HepG2 (cell line): ENCODE measurements at regions not wholly inside any gene's neighbourhood (a gene's known extent, or its start where the extent isn't known, plus 50 kb on each side); places are given as distances from the start of the nearest gene placed in this dataset.
A peak's percentile ranks its signal among the peaks of the same experiment; 100 is the strongest.

Experiments
- AGO1 ChIP-seq: fragments of 200-400 bp; formaldehyde crosslinking; IDR thresholded peaks from 2 replicates; pipeline ENCODE4 v1.6.1; 2017; ENCODE audit warnings: mild to moderate bottlenecking, low read depth, low read length, moderate library complexity; ENCODE audit not compliant: poor library complexity, severe bottlenecking
- ATF7-NPFF ChIP-seq: sonication (generic); formaldehyde crosslinking; IDR thresholded peaks from 2 replicates; pipeline ENCODE4 v1.8.1; 2023; ENCODE audit warnings: mild to moderate bottlenecking, low read depth, missing genetic modification reagents, moderate library complexity
- HNRNPLL ChIP-seq: fragments of 200-400 bp; formaldehyde crosslinking; IDR thresholded peaks from 2 replicates; pipeline ENCODE4 v1.6.1; 2017; ENCODE audit warnings: mild to moderate bottlenecking, low read depth, low read length; ENCODE audit not compliant: poor library complexity, severe bottlenecking
- HNRNPUL1 ChIP-seq: fragments of 200-400 bp; formaldehyde crosslinking; IDR thresholded peaks from 2 replicates; pipeline ENCODE4 v1.6.1; 2017; ENCODE audit warnings: low read depth, mild to moderate bottlenecking, low read length, moderate library complexity
- MAX ChIP-seq: IDR thresholded peaks from 2 replicates; pipeline ENCODE4 v1.6.1; 2012; ENCODE audit warnings: inconsistent platforms
- NONO ChIP-seq, 2 experiments: fragments of 450-650 bp in 1 of 2; sonication (generic) in 1 of 2; formaldehyde crosslinking in 1 of 2; IDR thresholded peaks in 1 of 2; conservative IDR thresholded peaks in 1 of 2; 2 replicates each; pipeline versions ENCODE4 v1.6.1 to v1.8.0; 2017 to 2022; ENCODE audit warnings: mild to moderate bottlenecking in 1 of 2, missing genetic modification reagents in 1 of 2, moderate library complexity in 1 of 2
- PBX2 ChIP-seq: IDR thresholded peaks from 2 replicates; pipeline ENCODE4 v1.6.1; 2016; ENCODE audit warnings: control low read depth
- REST ChIP-seq, 2 experiments: IDR thresholded peaks; 2 replicates each; pipeline ENCODE4 v1.6.1; 2011 to 2012; ENCODE audit warnings: low read length in 2 of 2, borderline replicate concordance in 1 of 2, low read depth in 1 of 2, mild to moderate bottlenecking in 1 of 2, moderate library complexity in 1 of 2
- RNF2 ChIP-seq: fragments of 450-650 bp; conservative IDR thresholded peaks from 2 replicates; pipeline ENCODE4 v1.6.1; 2016; ENCODE audit warnings: low read depth
- SMAD1 ChIP-seq: sonication (generic); formaldehyde crosslinking; IDR thresholded peaks from 2 replicates; pipeline ENCODE4 v1.4.0; 2020; ENCODE audit warnings: missing genetic modification reagents, low read depth, mild to moderate bottlenecking, borderline replicate concordance
- SRSF4 ChIP-seq: fragments of 200-400 bp; formaldehyde crosslinking; IDR thresholded peaks from one replicate; pipeline ENCODE4 v1.6.1; 2018; ENCODE audit warnings: mild to moderate bottlenecking, low read depth, low read length, moderate library complexity; ENCODE audit not compliant: poor library complexity, severe bottlenecking
- ZC3H4 ChIP-seq: sonication (generic); formaldehyde crosslinking; IDR thresholded peaks from 2 replicates; pipeline ENCODE4 v1.4.0; 2020; ENCODE audit warnings: missing genetic modification reagents, borderline replicate concordance
- ZNF382 ChIP-seq: sonication (generic); formaldehyde crosslinking; IDR thresholded peaks from 2 replicates; pipeline ENCODE4 v1.5.0; 2020; ENCODE audit warnings: missing genetic modification reagents, mild to moderate bottlenecking, borderline replicate concordance
- ZNF44 ChIP-seq: sonication (generic); formaldehyde crosslinking; IDR thresholded peaks from 2 replicates; pipeline ENCODE4 v1.5.1; 2020; ENCODE audit warnings: mild to moderate bottlenecking, missing genetic modification reagents
- ZNF513 ChIP-seq: sonication (generic); formaldehyde crosslinking; conservative IDR thresholded peaks from 2 replicates; pipeline ENCODE4 v1.5.0; 2020; ENCODE audit warnings: missing genetic modification reagents
- ZNF672 ChIP-seq: sonication (generic); formaldehyde crosslinking; IDR thresholded peaks from 2 replicates; pipeline ENCODE4 v1.8.1; 2022; ENCODE audit warnings: missing genetic modification reagents
- ZNF75D ChIP-seq: sonication (generic); formaldehyde crosslinking; IDR thresholded peaks from 2 replicates; pipeline ENCODE4 v1.8.1; 2023; ENCODE audit warnings: missing genetic modification reagents, mild to moderate bottlenecking, borderline replicate concordance
- ZNF781 ChIP-seq: sonication (generic); formaldehyde crosslinking; IDR thresholded peaks from 2 replicates; pipeline ENCODE4 v1.5.1; 2020; ENCODE audit warnings: borderline replicate concordance, mild to moderate bottlenecking, missing genetic modification reagents; ENCODE audit errors: not compliant biosample characterization
- ZNF891 ChIP-seq: sonication (generic); formaldehyde crosslinking; IDR thresholded peaks from 2 replicates; pipeline ENCODE4 v1.5.0; 2020; ENCODE audit warnings: mild to moderate bottlenecking, missing genetic modification reagents

- no peak for TF ChIP-seq PBX2 (CRISPR knock-in tag)
- no peak for TF ChIP-seq NONO (IDR thresholded peaks at IDR 0.05)
- peak; percentile 98 for TF ChIP-seq NONO (CRISPR knock-in tag; conservative IDR thresholded peaks at IDR 0.05)
- no peak for TF ChIP-seq ZNF513 (CRISPR knock-in tag)
- no peak for TF ChIP-seq ZNF672 (CRISPR knock-in tag)
- TF ChIP-seq REST (IDR thresholded peaks at IDR 0.05; ENCODE audit: borderline replicate concordance in 1 of 2, low read depth in 1 of 2, low read length in 2 of 2), result no peak; a peak in 2 of 4 replicates
- no peak for TF ChIP-seq HNRNPUL1
- no peak for TF ChIP-seq ZNF44 (CRISPR knock-in tag)
- peak; percentile 55; the same call in 1 of the 2 replicates for TF ChIP-seq ZNF891 (CRISPR knock-in tag)
- TF ChIP-seq ZC3H4, result no peak
- TF ChIP-seq ZNF75D, result no peak
- peak; percentile 52 for TF ChIP-seq HNRNPLL
- peak; percentile 43 for TF ChIP-seq AGO1
- TF ChIP-seq SRSF4, result no peak
- TF ChIP-seq RNF2, result no peak; the same call in 1 of the 2 replicates
- TF ChIP-seq ZNF781 (CRISPR knock-in tag), result peak; percentile 56
- TF ChIP-seq MAX, result peak; percentile 79; the same call in 1 of the 2 replicates
- peak; percentile 59; the same call in 1 of the 2 replicates for TF ChIP-seq SMAD1 (CRISPR knock-in tag)
- TF ChIP-seq ZNF382 (CRISPR knock-in tag), result no peak
- peak; percentile 70; the same call in 1 of the 2 replicates for TF ChIP-seq ATF7-NPFF (CRISPR knock-in tag)
Observed at GRCh38 chr9:129334105-129334935, 156.3 kb upstream of the IER5L start (continued).
